UCSD-AML1 (cell line): ENCODE measurements at regions not wholly inside any gene's neighbourhood (a gene's known extent, or its start where the extent isn't known, plus 50 kb on each side); places are given as distances from the start of the nearest gene placed in this dataset.

Source experiments
- DNase-seq: peaks from one replicate; lab custom pipeline; 2025; ENCODE audit not compliant: unreplicated experiment; lab: John Stamatoyannopoulos, UW

GRCh38 chr14:87879389-87879788 is 113.6 kb downstream of the GALC start:
- no peak for DNase-seq

GRCh38 chr14:87878959-87879358 is 114.0 kb downstream of the GALC start:
- no peak for DNase-seq

- no peak for DNase-seq
Observed at GRCh38 chr14:87877877-87878276, 115.1 kb downstream of the GALC start.

GRCh38 chr14:87874676-87875075 is 118.3 kb downstream of the GALC start:
- no peak for DNase-seq

GRCh38 chr14:87873741-87874140 is 119.2 kb downstream of the GALC start:
- DNase-seq, result no peak

GRCh38 chr14:87869619-87870583 is 123.1 kb downstream of the GALC start:
- no peak for DNase-seq

- no peak for DNase-seq
Observed at GRCh38 chr14:87868920-87869319, 124.1 kb downstream of the GALC start.

GRCh38 chr14:87866116-87866515 is 126.9 kb downstream of the GALC start:
- no peak for DNase-seq

- no peak for DNase-seq
Observed at GRCh38 chr14:87864356-87865270, 128.4 kb downstream of the GALC start.

- DNase-seq, result no peak
Observed at GRCh38 chr14:87863047-87863446, 129.9 kb downstream of the GALC start.

GRCh38 chr14:87852107-87852506 is 140.9 kb downstream of the GALC start:
- no peak for DNase-seq

- no peak for DNase-seq
Observed at GRCh38 chr14:87851190-87851589, 141.8 kb downstream of the GALC start.

GRCh38 chr14:87847216-87847755 is 145.7 kb downstream of the GALC start:
- no peak for DNase-seq

GRCh38 chr14:87840906-87841305 is 152.1 kb downstream of the GALC start:
- DNase-seq, result no peak

GRCh38 chr14:87838931-87839330 is 154.1 kb downstream of the GALC start:
- DNase-seq, result no peak

GRCh38 chr14:87837296-87837695 is 155.7 kb downstream of the GALC start:
- no peak for DNase-seq

GRCh38 chr14:87834594-87834993 is 158.4 kb downstream of the GALC start:
- no peak for DNase-seq

- DNase-seq, result no peak
Observed at GRCh38 chr14:87833026-87833425, 160.0 kb downstream of the GALC start.

GRCh38 chr14:87830443-87831096 is 162.4 kb downstream of the GALC start:
- DNase-seq, result no peak

- no peak for DNase-seq
Observed at GRCh38 chr14:87829543-87829942, 163.4 kb downstream of the GALC start.

GRCh38 chr14:87824266-87824665 is 168.7 kb downstream of the GALC start:
- DNase-seq, result no peak
